22Rv1 (cell line): ENCODE measurements at regions not wholly inside any gene's neighbourhood (a gene's known extent, or its start where the extent isn't known, plus 50 kb on each side); places are given as distances from the start of the nearest gene placed in this dataset.

Experiments
- ZFX ChIP-seq: fragments of 450-650 bp; IDR thresholded peaks from 2 replicates; pipeline ENCODE4 v1.6.1; 2017; ENCODE audit warnings: antibody characterized with exemption, borderline replicate concordance
- TF ChIP-seq, protein P1 (sequence below): fragments of 450-650 bp; IDR thresholded peaks from 2 replicates; pipeline ENCODE4 v1.5.1; 2017; ENCODE audit warnings: mild to moderate bottlenecking

- TF ChIP-seq, protein P1, sequence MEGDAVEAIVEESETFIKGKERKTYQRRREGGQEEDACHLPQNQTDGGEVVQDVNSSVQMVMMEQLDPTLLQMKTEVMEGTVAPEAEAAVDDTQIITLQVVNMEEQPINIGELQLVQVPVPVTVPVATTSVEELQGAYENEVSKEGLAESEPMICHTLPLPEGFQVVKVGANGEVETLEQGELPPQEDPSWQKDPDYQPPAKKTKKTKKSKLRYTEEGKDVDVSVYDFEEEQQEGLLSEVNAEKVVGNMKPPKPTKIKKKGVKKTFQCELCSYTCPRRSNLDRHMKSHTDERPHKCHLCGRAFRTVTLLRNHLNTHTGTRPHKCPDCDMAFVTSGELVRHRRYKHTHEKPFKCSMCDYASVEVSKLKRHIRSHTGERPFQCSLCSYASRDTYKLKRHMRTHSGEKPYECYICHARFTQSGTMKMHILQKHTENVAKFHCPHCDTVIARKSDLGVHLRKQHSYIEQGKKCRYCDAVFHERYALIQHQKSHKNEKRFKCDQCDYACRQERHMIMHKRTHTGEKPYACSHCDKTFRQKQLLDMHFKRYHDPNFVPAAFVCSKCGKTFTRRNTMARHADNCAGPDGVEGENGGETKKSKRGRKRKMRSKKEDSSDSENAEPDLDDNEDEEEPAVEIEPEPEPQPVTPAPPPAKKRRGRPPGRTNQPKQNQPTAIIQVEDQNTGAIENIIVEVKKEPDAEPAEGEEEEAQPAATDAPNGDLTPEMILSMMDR: no peak
- no peak for TF ChIP-seq ZFX
Observed at GRCh38 chr13:104648291-104648690, 1582.1 kb upstream of the SLC10A2 start.
